Activated gamma-delta T cell treated with Interleukin-2 at 50 U/mL for 16 hours (primary cell): ENCODE measurements at regions not wholly inside any gene's neighbourhood (a gene's known extent, or its start where the extent isn't known, plus 50 kb on each side); places are given as distances from the start of the nearest gene placed in this dataset.

Experiments used
- DNase-seq: peaks from one replicate; pipeline ENCODE4 v3.0.0-alpha.2; 2020

DNA sequence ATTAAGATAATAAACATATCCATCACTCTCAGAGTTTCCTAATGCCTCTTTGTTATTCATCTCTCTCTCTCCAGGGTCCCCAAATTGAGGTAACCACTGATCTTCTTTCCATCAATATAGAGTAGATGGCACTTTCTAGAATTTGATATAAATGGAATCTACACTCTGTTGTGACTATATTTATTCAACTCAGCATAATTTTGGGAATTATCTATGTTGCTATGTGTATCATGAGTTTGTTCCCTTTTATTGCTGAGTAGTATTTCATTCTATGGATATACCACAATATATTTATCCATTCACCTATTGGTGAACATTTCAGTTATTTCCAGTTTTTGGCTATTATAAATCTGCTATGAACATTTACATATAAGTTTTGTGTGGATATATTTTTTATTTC, 230.7 kb downstream of the HLX start:
- no peak for DNase-seq

DNA sequence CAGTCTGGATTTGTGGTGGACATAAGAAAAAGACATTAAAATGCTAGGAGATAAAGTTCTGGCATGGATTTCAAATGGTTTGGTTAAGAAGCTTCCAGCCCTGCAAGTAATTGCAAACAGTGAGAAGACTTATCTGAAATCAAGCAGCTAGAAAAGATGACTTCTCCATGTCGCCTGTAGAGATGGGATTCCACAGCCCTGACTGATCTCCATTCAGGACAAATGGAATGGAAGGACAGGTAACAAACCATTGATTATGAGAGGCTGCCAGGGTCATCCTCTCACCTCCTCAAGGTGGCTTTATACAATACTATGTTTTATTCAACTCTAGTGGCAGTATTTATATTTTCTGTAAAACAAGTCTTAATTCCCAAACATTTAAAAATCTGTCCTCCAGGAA, 237.9 kb downstream of the HLX start:
- DNase-seq = no peak

DNA sequence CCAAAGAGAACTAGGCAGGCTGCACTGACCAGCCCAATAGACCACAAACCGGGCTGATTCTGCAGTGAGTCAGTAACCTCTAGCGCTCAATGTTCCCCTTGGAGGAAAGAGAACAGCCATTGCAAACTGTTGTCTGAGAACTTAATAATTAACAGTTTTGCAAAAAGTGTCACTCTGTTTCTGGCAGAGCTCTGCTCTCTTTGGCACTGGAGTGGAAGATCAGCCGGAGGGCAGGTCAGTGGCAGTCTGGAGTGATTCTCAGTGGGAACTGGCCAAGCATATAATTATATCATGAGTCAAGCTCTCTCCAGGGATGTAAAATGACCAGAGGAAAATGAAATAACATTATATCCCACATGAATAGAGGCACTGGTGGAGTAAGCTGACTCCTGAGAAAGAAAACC, 238.3 kb downstream of the HLX start:
- DNase-seq = no peak

DNA sequence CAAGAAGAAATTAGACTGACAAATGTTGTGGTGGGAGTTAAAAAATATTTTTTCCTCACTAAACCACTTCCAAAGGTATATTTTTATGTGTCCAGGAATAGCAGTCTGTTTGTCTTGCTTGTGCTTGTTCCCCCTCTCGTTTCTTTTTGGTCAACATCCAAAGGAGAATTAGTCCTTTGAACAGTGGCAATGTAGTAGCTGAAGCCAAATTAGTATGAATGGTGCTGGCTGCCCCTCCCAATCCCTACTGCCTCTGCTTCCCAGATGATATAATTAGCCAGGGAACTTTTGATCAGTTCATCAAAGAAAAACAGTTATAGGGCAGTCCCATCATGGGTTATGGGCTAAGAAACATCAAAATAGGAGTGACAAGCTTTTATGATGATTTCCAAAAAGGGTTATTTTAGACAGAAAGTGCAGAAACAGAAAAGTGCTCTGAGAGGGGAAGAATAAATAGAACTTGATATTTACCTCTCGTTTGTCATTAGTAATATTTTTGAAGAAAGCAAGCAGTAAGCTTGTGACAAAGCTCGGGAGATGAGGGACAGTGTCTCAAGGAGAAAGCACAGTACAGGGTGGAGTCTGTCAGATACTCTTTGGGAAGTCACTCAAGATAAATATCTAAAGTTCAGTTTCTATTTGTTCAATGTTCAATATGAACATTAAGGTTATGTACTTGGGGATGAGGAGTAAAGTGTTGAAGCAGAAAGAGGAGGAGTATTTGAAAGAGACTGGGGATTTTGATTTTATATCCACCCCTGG, 239.1 kb downstream of the HLX start:
- no peak for DNase-seq

DNA sequence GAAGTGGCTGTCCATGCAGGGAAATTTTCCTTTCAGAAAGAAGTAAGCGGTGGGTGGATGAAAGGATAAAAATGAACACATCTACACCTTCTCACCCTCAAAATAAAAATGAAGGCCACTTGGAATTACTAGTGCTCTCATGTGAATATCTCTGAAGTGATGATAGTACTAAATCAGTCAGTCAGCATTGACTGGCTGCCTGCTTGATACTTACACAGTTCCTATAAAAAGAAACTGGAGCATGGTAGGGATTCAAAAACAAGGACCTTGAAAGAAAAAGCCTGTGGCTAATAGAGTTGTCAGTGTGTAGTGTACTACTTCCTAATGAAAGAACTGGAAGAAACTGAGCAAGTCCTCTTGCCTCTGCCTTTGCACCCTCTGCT, 239.7 kb downstream of the HLX start:
- no peak for DNase-seq

DNA sequence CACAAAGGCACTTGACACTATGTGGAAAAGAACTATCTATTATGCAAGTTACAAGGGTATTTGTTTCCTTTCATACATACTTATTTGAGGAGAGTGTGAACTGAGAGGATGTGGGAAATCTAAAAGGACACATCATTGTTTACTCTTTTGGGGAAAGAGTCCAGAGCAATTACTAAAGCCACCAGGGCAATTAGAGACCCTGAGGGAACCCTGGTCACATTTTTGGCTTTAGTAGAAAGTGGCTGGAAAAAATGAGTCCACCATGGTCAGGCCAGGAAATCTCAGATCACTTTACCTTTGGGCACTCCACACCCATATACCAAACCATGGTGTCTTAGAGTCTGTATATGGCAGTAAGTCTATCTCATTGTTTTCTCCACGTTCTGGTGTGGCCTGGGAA, 243.3 kb downstream of the HLX start:
- DNase-seq = no peak

DNA sequence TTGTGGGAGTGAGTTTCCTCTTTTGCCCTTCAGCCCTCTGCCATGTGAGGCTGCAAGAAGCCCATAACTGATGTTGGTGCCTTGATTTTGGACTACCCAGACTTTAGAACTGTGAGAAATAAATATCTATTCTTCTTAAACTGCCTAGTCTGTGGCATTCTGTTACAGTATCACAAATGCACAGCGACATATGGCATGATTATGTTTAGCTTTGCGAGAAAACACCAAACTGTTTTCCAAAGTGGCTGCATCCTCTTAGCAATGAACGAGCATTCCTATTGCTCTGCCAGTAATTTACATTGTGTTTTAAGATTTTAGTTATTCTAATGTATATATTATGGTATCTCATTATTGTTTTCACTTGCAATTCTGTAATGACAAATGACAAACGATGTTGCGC, 246.7 kb downstream of the HLX start:
- no peak for DNase-seq

DNA sequence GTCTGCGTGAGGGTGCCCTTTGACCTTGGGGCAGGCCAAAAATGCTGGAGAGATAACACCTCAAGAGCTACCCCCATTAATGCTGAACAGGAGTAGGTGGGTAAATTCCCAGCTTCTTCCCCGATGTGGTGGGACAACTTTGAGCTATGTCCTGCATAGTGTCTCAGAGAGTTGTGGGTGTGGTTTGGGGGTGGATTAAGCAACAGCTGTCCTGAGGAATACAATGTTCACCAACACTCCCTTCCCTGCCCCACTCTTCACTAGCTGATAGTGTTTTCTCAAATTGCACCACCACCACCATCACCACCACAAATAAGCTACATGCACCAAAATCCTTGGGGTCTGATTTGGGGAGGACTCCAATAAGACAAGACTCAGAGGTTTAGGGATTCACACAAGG, 258.4 kb downstream of the HLX start:
- no peak for DNase-seq

DNA sequence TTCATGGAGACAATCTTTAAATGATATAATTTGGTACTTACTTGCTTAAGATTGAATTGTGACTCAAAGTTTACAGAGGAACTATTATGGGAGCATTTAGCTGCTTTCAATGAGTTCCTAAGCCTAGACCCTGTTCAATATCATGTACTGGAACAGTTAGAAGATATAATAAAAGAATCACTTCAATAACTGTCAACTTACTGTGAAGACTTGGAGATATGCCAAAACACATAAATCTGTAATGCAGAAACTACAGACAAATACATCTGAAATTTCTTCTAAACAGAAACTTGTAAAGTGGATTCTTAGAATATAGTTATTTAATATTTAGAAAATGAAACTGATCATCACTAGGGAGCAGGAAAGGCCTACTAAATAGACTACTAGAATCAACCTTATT, 259.3 kb downstream of the HLX start:
- DNase-seq = no peak

DNA sequence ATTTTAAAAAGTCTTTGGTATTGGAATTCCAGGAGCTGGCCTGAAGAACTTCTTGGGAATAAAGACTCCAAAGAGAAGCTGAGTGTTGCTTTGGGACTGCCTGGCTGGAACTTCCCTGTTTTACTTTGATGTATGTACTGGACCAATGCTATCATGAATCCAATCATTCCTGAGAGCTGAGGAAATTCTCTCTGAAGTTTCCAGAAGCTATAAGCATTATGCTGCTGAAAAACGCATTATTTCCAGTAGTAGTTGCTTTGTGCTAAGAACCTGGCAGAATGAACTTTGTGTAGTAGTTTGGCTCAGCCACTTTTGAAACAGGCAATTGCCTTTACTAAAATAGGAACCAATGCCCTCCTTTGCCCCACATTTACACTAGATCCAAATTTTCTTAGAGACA, 260.7 kb downstream of the HLX start:
- DNase-seq = no peak

DNA sequence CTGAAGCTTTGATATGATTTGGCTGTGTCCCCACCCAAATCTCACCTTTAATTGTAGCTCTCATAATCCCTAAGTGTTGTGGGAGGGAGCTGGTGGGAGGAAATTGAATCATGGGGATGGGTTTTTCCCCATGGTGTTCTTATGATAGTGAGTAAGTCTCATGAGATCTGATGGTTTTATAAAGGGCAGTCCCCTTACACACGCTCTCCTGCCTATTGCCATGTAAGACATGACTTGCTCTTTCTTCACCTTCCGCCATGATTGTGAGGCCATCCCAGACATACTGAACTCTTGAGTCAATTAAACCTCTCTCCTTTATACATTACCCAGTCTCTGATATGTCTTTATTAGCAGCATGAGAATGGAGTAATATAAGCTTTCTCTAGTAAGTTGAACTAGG, 261.9 kb downstream of the HLX start:
- no peak for DNase-seq

DNA sequence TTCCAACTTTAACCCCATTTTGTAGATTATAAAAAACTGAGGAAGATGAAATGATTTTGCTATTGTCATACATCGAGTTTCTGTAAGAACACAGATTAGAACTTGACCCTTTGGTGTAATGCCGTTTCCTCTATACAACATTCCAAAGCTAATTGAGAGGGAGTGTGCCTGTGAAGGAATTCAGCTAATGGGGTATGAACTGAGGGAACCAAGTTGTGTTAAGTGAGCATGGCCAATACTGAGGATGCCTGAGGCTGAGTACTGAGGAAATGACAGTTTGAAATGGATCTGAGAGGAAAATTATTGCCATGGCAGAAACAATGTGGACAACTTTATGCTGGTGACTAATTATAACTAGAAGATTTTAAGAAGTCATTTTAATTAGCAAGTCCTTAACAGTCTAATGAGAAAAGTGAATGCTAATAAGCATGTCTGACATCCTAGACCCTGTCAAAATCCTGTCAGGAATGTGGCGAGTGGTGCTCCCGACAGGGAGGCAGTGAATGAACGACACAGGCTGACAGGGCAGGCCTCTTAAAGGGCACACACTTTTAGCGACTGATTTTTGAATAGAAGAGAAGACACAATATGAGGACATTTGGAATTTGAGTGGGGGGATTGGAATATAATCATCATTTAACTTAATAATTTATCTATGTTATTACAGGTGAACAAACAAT, 262.5 kb downstream of the HLX start:
- DNase-seq = no peak

DNA sequence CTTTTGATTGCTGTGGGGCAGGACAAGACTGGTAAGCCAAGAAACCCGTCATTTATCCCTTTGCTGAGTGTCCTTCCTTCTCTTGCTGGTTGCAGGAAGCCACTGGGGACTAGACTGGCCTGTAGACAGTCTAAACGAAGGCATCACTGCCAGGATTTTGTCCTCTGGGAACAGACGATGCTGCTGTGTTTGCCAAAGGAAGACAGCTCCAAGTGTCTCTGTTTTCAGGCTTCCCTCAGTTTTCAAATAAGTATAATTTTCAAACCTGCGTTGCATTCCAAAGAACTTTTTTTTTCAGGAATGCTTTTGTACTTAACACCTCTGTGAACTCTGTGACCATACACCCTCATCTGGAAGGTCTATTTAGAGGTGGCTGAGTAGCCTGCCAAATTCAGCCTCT, 269.4 kb downstream of the HLX start:
- no peak for DNase-seq

DNA sequence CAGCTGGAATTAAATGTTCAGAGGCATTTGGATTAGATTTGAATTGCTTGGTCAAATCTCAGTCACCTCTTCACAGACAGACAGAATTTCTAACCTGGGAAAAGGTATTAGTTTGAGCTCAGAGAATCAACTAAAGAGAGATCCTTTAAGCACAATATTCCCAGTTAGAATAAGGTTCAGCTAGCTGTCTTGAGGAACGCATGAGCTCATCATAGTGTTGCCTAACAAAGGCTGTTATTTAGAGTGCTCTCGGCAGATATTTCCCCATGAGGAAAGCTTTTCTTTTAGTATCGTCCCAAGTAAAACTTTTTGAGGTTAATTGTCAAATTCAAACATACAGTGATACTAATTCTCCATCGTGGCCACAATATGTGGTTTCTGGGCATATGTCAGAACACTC, 269.9 kb downstream of the HLX start:
- no peak for DNase-seq

DNA sequence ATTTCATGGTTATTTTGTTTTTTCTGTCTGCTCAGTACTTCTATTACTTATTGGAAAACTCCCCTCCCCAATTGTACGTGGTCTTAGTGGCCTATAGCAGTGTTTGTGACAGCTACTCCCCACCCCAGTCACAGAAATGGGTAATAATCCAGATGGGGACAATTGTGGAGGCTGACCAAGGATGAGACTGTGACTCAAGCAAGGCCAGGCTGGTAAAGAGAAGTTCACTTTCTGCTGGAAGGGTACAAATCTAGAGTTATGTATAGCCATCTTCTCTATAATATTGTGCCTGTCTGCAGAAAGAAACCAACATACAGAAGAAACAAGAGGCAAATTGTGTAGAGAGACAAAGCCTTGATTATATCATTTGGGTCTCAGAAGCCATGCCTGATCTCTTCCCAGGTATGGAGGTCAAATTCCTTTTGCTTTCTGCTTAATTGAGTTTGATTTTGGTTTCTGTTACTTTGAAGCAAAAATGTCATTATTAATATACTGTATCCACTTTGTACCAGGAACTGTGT, 270.4 kb downstream of the HLX start:
- no peak for DNase-seq

DNA sequence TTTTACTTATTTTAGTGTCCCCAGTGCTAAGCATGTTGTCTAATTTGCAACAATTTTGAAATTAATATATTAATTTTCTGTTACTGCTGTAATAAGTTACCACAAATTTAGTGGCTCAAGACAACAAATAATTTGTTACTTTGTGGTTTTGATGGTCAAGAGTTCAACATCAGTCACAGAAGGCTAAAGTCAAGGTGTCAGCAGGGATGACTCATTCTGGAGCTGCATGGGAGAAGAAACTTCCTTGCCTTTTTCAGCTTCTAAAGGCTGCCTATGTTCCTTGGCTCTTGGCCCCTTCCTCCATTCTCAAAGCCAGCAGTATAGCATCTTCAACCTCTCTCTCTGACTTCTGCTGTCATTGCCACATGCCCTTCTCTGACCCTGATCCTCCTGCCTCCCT, 271.8 kb downstream of the HLX start:
- no peak for DNase-seq

DNA sequence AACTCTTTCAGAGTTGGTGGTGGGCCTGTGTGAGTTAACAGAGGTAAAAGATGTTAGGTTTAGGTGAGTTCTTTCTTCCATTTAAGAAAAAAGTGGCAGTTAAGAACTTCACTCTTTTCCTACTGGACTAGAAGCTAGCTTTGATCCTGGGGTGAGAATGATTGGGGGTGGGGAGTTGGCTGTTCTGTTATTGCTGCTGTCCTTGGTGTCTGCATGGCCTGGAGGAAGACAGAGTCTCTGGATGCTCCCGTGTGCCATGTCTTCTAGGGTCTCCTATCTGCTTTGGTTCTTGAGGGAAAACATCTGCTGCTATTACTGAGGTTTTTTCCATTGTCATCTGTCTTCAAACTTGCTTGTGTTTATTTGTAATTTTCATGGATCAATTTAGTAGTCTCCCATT, 275.7 kb downstream of the HLX start:
- DNase-seq = no peak

DNA sequence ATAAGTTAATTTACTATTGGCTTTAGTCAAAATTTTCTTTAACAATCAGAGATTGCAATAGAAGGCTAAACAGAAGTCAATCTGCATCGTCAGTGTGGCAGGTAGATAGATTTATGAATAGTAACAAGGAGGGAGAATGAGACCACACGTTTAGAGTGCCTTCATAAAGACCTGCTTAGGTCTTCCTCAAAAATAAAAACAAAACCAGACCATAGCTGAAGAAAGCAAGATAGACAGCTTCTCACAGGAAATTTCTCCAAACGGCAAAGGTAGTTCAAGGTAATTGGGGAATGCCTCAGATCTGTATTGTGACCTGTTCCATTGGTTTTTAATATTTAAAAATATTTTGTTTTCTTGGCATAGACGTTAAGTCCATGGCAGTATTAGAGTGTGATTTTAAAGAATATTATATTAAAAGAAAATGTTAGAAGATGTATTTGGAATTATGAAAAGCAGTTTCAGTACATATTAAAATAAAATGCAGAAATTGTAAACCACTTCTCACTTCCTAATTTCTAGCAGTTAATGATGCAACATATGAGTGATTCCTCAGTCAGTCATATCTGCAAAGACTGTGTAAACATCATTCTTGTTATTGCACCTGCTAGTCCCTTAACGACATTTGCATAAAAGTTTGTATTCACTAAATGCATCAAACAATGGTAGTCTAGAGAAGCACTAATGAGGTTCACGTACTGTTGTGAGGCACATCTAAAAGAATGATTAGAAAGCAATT, 278.0 kb downstream of the HLX start:
- DNase-seq = no peak

DNA sequence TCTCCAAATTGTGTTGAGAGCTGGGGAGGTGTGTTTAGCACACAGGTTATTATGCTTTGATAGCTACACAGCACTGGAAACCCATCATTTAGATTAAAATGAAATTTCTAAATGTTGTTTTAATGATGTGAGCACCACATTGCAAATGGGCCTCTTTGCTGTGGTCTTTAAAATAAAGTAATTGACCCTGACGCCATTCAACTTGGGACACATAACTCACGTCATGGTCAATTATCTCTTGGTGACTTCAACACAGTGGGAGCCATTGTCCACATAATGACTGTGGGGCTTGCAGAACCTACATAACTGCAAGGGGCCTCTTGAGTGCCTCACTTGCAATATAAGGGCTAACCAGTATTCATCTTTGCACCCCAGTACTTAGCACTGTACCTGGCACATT, 280.4 kb downstream of the HLX start:
- no peak for DNase-seq

DNA sequence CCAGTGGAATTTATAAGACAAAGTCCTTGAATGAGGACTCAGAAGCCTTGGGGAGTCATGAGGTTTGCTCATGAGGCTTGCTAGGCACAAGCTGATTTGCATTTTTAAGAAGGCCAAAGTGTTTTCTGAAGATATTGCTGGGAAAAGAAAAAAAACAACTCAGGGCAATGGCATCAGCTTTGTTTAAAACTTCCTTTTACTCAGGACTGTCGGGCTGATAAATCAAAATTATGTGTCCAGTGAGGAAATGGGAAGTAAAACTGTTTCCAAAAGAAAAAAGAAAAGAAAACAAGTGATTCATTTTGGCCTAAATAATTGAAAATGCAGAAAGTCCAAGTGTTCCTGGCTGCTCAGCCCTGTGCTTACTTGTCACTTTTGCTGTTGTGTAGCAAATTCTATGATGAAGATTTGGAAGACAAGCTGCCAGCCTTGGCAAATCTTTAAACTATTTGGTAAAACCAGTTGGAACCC, 282.4 kb downstream of the HLX start:
- DNase-seq = no peak

DNA sequence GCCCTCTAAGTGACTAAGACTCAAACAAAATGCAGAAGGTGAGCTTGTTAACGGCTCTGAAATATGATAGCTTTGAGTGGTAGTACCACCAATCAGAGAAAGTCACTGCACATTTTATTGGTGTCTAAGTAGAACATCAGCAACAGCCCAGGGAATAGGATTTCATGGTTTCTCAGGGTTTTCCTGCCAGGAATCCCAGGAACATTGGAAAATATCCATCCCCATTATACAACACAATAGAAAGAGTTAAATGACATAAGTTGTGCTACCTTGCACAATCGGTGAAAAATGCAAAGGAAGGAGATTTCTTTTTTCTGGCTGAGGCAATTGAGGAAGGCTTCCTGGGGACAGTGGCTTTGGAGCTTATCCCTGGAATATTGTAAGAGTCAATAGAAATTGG, 283.1 kb downstream of the HLX start:
- DNase-seq = no peak

DNA sequence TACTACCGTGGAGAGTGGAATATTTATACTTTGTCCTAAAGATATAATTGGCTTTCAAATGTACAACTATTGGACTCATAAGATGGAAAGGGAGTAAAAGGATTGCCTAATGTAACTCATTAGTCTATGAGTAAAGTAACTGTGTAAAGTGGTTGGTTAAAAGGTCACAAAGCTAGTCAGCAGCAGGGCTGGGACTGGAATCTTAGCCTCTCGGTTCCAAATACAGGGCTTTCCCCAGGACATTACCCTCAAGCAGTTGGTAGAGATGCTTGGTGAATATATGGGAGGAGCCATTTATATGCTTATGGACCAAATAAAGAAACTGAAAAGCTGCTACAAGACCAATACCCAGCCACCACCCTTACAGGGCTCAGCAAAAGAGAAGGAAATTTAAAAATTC, 283.7 kb downstream of the HLX start:
- DNase-seq = no peak

DNA sequence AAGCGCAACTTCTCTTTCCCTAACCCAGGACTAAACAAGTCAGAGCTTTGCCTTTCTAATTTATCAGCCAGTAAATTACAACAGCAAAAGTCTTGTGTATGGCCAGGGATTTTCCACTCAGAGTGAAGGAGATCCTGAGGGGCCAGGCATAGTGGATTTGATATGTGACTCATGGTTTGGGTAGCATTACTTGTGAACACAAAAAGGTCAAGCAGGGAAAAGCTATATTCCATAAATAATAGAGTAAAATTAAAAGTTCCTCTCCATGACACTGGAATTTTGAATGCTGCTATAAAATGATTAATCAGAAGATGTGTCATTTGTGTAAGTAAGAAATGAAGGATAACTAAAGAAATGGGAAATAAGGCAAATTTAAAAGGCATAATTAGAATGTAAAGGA, 284.8 kb downstream of the HLX start:
- no peak for DNase-seq
